ENCODE measurements at regions not wholly inside any gene's neighbourhood (a gene's known extent, or its start where the extent isn't known, plus 50 kb on each side); places are given as distances from the start of the nearest gene placed in this dataset.

DNA sequence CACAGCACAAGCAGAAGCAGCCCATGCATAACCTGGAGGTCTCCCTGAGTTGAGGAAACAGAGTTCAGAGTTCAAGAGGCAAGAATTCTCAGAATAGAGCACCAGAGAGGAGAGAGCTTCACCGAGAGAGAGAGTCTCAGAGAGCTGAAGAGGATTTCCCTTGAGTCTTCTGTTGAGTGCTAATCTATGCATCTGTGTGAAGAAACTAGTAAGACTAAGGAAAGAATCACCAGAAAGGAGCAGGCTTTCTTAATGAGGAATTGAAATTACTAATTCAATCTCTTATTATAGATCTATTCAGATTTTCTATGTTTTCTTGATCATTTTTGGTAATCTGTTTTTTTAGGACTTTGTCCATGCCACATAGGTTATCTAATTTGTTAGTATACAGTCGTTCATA lies 89.3 kb upstream of the CTAGE1 start:
- DNase-seq (ENCODE audit: low spot score): no peak
- TF ChIP-seq, protein P1, sequence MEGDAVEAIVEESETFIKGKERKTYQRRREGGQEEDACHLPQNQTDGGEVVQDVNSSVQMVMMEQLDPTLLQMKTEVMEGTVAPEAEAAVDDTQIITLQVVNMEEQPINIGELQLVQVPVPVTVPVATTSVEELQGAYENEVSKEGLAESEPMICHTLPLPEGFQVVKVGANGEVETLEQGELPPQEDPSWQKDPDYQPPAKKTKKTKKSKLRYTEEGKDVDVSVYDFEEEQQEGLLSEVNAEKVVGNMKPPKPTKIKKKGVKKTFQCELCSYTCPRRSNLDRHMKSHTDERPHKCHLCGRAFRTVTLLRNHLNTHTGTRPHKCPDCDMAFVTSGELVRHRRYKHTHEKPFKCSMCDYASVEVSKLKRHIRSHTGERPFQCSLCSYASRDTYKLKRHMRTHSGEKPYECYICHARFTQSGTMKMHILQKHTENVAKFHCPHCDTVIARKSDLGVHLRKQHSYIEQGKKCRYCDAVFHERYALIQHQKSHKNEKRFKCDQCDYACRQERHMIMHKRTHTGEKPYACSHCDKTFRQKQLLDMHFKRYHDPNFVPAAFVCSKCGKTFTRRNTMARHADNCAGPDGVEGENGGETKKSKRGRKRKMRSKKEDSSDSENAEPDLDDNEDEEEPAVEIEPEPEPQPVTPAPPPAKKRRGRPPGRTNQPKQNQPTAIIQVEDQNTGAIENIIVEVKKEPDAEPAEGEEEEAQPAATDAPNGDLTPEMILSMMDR (IDR thresholded peaks at IDR 0.05; ENCODE audit: borderline replicate concordance, control extremely low read depth, extremely low read depth, insufficient read depth, missing control alignments): no peak
- in situ Hi-C loops (cut with MboI; ENCODE audit: low sequenced_read_pairs, unreplicated experiment): no loop called here

DNA sequence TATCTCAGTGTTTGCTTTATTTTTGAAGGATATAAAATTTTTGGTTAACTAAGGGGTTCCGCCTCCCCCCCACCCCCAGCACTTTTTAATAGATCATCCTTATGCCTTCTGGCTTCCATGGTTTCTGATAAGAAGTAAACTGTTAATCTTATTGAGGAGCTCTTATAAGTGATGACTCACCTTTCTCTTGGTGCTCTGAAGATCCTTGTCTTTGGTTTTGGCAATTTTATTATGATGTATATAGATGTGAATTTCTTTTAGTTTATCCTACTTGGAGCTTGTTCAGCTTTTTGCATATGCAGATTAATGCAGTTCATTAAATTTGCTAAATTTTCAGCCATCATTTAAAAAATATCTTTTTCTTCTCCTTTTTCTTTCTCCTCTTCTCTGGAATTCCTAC lies 91.7 kb upstream of the CTAGE1 start:
- in situ Hi-C loops (cut with MboI; ENCODE audit: low sequenced_read_pairs, unreplicated experiment): no loop called here
- TF ChIP-seq, protein P1 (IDR thresholded peaks at IDR 0.05; ENCODE audit: borderline replicate concordance, control extremely low read depth, extremely low read depth, insufficient read depth, missing control alignments): no peak
- no peak for DNase-seq (ENCODE audit: low spot score)

DNA sequence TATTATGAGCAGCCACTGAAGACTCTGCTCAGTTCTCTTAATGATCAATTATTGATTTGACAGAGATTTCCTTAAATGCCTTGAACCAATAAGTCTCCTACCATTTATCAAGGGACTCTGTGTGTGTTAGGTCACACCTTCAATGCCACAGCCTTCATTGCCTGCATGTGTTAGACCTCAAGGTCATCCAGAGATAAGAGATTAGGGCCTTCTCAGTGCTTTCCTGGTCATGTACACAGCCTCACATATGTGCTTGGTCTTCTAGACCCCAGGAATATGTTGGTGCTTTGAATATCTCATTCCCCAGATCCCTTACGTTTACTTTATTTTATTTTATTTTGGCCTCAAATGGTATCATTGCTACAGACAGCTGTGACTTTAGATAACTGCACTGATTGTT lies 93.0 kb upstream of the CTAGE1 start:
- DNase-seq (ENCODE audit: low spot score): no peak
- TF ChIP-seq, protein P1 (IDR thresholded peaks at IDR 0.05; ENCODE audit: borderline replicate concordance, control extremely low read depth, extremely low read depth, insufficient read depth, missing control alignments): no peak
- in situ Hi-C loops (cut with MboI; ENCODE audit: low sequenced_read_pairs, unreplicated experiment): no loop called here

DNA sequence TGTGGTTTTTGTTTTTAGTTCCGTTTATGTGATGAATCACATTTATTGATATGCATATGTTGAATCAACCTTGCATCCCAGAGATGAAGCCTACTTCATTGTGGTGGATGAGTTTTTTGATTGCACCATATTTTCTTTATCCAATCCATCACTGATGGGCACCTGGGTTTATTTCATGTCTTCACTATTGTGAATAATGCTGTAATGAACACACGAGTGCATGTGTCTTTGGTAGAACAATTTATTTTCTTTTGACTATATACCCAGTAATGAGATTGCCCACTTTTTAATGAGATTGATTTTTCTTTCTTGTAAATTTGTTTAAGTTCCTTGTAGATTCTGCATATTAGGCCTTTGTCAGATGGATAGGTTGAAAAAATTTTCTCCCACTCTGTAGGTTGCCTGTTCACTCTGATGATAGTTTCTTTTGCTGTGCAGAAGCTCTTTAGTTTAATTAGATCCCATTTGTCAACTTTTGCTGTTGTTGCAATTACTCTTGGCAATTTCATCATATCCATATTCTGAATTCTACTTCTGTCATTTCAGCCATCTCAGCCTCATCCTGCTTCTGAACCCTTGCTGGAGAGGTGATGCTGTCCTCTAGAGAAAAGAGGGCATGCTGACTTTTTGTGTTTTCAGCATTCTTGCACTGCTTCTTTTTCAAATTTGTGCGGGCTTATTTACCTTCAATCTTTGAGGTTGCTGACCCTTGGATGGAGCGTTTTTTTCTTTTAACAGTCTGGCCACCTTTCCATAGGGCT lies 96.2 kb upstream of the CTAGE1 start:
- TF ChIP-seq, protein P1 (IDR thresholded peaks at IDR 0.05; ENCODE audit: borderline replicate concordance, control extremely low read depth, extremely low read depth, insufficient read depth, missing control alignments): no peak
- in situ Hi-C loops (cut with MboI; ENCODE audit: low sequenced_read_pairs, unreplicated experiment): no loop called here
- DNase-seq (ENCODE audit: low spot score): no peak

DNA sequence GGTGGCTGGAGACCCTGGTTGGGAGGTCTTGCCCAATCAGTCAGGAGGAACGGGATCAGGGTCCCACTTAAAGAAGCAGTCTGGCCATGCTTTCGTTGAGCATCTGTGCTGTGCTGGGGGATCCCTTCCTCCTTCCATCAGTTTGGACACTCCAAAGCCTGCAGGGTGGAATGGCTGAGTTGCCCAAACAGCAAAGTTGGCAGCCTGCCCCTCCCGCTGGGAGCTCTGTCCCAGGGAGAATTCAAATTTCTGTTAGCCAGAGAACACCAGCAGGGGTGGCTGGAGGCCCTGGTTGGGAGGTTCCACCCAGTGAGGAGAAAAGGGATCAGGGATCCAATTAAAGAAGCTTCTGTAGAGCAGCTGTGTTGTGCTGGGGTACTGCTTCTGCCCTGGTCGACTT lies 96.9 kb upstream of the CTAGE1 start:
- TF ChIP-seq, protein P1 (IDR thresholded peaks at IDR 0.05; ENCODE audit: borderline replicate concordance, control extremely low read depth, extremely low read depth, insufficient read depth, missing control alignments): no peak
- DNase-seq (ENCODE audit: low spot score): no peak
- in situ Hi-C loops (cut with MboI; ENCODE audit: low sequenced_read_pairs, unreplicated experiment): no loop called here

DNA sequence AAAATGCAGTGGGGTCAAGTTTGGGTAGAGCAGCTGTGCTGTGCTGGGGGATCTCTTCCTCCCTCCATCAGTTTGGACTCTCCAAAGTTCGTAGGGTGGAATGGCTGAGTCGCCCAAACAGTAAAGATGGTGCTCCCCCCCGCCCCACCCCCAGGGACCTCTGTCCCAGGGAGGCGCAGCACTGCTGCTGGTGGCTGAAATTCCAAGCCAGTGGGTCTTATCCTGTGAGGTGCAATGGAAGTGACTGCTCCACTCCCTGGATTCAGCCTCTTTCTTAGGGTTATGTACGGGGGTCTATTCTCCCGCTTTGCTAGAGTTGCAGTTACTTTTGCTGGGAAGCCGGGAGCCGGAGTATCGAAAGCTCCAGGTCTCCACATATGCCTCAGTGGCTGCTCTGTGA lies 97.5 kb upstream of the CTAGE1 start:
- TF ChIP-seq, protein P1 (IDR thresholded peaks at IDR 0.05; ENCODE audit: borderline replicate concordance, control extremely low read depth, extremely low read depth, insufficient read depth, missing control alignments): no peak
- in situ Hi-C loops (cut with MboI; ENCODE audit: low sequenced_read_pairs, unreplicated experiment): no loop called here

More for the DNA sequence above, 97.5 kb upstream of the CTAGE1 start:
- no peak for DNase-seq (ENCODE audit: low spot score)
